Stimulated activated CD8-positive, alpha-beta memory T cell treated with anti-CD3 and anti-CD28 coated beads, Interleukin-7, amount 100 ng/mL, for 24 hours (primary cell): ENCODE measurements at regions not wholly inside any gene's neighbourhood (a gene's known extent, or its start where the extent isn't known, plus 50 kb on each side); places are given as distances from the start of the nearest gene placed in this dataset.
A peak's percentile ranks its signal among the peaks of the same experiment; 100 is the strongest.
"Not testable (repeated sequence)": the region's sequence is repeated elsewhere in the genome, so short reads cannot be mapped to it uniquely, and the experiment has no call there.

Source experiments
- DNase-seq: peaks from one replicate; pipeline ENCODE4 v3.0.0-alpha.2; 2020; ENCODE audit warnings: low read depth

DNA sequence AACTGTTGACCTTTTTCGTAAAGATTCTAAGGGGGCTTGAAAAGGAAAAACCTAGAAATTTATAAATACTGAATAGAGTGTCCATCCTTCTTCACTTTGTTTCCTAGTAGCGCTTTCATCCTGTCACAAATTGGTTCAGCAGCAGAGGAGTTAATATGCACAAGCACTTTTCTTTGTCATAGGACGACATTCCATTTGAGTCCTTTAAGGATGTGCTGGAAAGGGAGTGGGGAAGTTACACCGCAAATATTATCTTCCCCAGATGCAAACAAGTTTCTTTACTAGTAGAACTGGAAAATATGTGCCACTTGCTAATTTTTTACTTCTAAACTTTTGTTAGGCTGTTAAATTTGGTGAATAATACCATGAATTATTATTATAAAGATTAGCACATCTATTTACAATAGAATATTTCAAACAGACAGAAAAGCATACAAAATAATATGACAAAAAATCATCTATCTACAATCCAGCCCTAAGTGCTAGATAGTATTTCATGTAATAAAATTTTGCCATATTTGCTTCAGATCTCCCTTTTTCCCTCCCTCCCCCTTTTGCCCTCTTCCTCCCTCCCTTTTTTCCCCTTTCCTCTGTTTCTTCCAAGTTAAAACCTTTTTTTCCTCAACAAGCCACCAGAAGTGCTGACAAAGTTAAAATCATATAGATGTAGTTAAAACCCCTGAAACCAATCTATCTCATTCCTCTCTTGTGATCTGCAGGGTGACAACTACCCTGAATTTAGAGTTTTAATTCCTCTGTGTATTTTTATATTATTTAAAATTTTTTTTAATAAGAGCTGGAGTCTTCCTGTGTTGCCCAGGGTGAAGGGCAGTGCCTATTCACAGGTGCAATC is 50.5 kb upstream of the MAP4K3 start:
- DNase-seq: no peak

DNA sequence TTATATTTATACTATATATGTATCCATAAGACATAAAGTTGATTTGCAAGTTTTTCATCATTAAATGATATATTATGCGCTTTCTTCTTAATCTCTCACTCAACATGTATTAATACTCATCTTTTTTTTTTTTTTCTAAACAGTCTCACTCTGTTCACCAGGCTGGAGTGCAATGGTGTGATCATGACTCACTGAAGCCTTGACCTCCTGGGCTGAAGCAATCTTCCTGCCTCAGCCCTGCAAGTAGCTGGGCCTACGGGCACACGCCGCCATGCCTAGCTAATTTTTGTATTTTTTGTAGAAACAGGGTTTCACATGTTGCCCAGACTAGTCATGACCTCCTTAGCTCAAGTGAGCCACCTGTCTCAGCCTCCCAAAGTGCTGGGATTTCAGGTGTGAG is 51.4 kb upstream of the MAP4K3 start:
- DNase-seq: no peak

DNA sequence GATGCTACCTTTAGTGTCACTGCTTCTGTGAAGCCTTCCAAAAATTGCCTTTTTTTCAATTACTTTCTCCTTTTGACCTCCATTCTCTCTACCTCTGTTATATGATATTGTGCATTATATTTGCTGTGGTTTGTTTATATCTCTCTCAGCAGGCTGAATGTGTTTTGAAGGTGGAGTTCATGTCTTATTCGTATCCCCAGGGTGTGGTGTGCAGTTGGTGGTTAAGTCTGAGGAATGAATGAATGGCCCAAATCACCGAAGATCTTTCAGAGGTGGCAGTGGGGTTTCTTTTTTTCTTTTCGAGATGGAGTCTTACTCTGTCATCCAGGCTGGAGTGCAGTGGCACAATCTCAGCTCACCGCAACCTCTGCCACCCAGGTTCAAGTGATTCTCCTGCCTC is 53.5 kb upstream of the MAP4K3 start:
- DNase-seq: no peak

DNA sequence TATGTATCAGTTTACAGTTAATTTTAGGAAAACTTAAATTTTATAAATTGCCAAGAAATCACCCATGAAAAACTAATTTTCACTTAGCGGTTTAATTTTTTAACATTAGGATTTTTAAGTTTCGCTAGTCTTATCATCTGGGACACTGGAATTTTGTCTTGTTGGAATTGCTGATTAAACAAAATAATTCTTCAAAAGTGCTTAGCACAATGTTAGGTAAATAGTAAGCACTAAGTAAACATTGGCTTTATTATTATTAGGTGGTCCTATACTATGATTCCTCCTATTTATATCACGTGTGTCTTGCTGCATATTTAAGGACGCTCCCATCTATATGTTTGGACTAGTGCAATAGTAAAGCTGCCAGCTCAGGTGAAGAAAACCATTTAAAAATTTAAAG is 54.6 kb upstream of the MAP4K3 start:
- DNase-seq: no peak

DNA sequence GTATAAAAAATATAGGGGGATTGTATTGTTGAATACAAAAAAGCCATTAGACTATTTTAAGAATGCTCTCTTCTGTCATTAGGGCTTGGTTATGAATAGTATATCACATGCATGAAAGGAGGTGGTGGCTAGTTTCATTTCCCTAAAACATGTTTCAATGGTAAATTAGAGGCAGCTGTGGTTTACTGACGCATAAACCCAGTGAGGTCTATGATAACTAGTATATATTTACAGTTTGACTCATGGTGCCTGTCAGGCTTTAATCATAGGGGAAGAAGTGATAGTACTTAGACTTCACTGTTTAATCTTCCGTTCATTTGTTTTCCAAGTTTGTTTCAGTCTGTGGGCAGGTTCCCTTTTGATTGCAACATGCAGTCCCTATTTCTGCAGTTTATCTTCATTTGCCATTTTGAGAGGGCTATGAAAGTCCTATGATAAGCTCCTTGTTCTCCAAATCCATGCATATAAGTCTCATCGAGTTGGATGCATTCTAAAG is 55.1 kb upstream of the MAP4K3 start:
- DNase-seq: no peak

DNA sequence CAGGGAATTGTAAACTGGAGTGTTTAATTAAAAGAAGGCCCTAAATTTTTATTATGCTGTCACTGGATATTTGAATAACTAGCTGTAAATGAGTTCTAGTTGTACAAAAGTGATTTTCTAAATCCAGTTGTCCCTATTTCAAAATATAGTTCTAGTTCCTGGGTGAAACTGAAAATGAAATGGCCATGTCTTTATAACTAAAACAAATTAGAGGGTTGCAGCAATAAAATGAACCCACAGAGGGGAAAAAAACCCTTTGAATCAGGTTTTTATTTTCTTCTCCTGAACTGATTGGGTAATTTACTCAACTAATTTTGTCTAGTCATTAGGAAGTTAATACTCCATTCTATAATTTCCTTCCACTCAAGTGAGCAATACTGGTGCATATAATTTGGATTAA is 55.6 kb upstream of the MAP4K3 start:
- DNase-seq: no peak

DNA sequence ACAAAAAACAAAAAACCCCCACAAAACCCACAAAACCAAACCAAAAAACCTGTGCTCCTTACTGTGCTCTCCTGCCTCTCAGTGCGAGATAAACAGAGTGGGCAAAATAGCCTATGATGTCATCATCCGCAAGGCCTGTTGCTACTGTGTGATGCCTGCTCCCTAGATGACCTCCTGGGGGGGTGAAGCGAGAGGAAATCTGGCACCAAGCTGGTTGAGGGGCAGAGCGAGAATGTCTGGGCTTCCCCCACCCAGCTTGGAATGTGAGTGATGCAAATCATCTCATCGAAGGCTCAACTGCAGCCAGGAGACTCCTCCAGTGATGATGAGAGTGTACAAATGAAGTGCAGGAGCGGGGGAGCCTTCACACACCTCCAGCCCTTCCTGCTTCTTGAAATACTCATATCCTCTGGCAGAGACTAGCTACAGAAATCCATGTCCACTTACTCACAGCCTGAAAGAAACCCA is 57.7 kb upstream of the MAP4K3 start:
- DNase-seq: no peak

DNA sequence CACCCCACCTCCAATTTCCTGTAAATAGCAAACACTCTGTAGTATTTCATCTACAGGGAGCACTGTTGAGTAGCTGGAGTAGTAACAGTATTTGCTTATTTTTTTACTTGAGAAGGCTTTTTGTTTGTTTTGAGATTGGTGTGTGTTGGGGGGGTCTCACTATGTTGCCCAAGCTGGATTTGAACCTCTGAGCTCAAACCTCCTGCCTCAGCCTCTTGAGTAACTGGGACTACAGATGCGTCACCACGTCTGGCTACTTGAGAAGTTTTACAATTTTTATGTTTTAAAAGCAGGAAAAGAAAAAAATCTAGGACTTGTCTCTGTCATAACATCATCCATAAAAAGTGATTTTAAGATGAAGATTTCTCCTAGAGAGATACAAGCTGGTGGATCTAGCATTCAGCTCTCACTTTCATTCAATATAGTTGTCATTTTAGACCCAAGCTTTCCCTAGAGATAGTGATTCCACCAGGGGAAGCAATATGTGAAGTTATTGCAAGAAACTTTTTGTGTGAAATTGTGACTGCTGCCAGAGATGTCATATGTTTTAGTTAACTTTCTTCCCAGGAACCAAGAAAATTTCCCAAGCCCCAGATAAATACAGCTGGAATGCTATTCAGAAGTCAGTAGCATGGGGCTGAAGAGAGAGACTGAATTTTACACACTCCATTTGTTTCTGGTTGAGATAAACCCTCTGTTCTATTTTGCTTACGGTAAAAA is 60.2 kb upstream of the MAP4K3 start:
- DNase-seq: no peak

DNA sequence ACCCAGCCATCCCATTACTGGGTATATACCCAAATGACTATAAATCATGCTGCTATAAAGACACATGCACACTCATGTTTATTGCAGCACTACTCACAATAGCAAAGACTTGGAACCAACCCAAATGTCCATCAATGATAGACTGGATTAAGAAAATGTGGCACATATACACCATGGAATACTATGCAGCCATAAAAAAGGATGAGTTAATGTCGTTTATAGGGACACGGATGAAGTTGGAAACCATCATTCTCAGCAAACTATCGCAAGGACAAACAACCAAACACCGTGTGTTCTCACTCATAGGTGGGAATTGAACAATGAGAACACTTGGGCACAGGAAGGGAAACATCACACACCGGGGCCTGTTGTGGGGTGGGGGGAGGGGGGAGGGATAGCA is 61.1 kb upstream of the MAP4K3 start:
- DNase-seq: not testable (repeated sequence)

DNA sequence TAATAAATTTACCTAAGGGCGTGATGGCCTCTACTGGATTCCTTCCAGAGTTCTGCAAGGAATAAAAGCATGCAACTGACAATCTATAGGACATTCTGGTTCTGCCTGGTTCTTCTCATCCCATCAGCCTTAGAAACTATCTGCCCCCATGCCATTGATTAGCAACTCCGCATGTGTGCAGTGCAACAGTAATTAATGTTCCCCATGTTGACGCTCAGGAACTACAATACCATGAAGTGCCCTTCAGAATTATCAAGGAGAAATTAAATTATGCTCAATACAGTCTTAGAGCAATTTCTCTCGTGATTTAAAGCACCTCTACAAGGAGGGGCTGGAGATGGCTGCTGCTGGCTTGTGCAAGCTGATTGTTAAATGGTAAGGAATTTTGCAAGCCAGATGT is 61.7 kb upstream of the MAP4K3 start:
- no peak for DNase-seq

DNA sequence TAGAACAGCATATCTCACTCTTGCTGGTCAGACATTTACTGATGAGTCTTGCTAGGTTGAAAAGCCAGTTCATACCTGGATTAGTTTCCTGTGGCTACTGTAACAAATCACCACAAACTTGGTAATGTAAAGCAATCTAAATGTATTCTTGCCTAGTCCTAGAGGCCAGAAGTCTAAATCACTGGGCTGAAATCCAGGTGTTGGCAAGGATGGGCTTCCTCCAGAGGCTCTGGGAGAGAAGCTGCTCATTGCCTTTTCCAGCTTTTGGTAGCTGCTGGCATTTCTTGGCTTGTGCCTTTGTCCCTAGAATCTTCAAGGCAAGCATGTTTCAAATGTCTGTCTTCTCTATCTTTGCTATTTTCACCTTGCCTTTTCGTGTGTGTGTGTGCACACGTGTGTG is 62.3 kb upstream of the MAP4K3 start:
- DNase-seq: no peak

DNA sequence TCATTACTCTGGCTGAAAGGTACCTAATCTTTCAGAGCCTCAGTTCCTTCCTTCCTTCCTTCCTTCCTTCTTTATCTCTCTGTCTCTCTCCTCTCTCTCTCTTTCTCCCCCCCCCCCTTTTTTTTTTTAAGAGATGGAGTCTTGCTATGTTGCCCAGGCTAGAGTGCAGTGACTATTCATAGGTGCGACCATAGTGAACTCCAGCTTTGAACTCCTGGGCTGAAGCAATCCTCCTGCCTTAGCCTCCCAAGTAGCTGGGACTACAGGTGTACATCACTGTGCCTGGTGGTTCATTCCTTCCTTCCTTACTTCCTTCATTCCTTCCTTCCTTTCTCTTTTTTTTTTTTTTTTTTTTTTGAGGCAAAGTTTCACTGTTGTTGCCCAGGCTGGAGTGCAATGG is 64.3 kb upstream of the MAP4K3 start:
- no peak for DNase-seq

DNA sequence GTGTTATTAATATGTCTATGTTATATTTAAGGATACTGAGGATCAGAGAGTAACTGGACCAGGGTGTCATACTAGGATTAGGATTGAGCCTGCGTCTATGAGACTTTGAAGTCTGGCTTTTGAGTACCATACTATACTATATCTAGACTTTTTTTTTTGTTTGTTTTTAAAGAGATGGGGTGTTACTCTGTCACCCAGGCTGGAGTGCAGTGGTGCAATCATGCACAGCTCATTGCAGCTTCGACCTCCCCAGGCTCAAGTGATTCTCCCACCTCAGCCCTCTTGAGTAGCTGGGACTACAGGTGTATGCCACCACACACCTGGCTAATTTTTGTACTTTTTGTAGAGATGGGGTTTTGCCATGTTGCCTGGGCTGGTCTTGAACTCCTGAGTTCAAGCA is 66.2 kb upstream of the MAP4K3 start:
- DNase-seq: no peak

DNA sequence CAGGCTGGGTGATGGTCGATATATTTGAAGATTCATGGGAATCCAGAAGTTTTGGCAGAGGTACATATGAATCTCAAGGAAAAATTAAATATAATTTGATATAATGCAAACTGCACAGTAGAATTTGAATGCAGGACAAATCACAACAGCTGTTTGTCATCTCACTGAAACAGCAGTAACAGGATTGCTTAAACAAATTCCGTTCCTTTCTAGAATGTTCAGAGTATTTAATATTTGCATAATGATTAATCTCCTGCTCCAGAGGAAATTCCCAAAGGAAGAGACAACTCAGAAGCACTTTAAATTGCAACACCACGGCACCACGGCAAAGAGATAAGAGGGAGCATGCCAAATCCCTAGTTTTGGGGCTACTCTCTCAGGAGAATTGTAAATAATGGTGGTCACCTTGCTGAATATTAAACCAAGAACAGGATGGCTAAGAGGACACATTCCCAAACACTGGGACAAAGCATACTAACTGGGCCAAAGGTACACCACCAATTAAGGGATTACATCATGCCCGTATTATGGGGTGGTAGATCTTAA is 67.8 kb upstream of the MAP4K3 start:
- DNase-seq: no peak

DNA sequence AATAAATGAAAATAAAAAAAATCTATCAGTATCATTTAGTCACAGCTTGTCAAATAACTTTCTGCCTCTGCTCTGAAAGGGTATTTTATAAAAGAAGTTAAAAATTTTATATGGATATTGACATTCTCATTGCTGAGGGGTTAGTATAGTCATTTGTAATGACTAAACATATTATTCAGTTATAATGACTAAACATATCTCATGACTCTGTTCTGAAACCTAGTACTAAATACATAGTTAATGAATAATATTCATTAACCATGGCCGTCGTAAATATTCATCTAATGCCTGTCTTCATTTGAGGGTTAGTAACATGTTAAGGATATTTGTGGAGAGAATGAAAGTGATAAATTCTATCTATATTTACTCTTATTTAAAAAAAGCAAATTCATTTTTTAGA is 69.1 kb upstream of the MAP4K3 start:
- DNase-seq: no peak

DNA sequence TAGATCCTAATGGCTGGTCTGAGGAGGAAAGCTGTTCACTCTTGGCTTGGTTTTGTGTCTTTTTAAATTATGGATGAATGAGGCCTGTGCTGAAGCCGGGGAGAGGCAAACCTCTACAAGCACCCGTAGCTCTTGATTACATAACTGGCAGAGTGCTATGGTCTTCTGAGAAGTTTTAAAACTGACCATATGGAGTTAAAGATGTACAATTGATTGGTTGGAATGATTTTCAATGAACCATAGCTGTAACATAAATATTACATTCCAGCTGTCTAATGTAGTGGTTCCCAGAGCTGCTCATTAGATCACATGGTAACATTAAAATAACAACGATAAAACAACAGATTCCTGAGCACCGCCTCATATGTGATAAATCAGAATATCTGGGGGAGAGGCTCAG is 71.1 kb upstream of the MAP4K3 start:
- DNase-seq: no peak

DNA sequence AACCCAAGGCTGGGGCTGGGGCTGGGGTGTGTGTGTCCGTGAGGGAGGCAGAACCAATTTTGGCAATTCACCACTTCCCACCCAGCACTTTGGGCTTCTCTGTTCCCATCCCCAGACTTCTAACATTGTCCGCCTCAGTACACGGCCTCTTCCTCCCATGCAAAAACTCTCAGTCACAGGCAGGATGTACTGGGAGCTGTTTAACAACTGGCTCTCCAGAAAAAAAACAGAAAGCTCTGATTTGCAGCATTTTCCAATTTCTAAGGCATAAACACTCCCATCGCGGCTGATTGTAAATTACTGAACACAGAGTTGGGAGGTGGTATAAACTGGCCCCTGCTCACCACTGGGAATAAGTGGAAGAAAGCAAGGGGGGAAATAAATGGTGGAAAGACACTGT is 73.1 kb upstream of the MAP4K3 start:
- DNase-seq: no peak

DNA sequence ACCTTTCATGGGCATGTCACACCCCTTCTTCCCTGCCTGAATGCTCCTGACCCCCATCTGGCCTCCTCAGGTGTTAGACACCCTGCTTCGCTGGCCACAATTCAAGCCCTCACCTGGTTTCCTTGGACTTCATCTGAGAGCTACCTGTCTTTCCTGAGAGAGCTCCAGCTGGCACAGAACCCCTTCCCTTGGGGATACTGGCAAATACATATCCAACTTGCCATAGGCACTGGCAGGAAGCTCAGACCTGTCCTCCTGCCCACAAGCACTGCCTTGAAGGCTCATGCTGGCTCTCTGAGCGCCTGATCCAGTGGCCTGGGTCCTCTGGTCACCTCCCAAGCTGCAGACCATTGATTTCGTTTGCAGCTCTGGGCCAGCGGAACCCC is 74.1 kb upstream of the MAP4K3 start:
- no peak for DNase-seq

DNA sequence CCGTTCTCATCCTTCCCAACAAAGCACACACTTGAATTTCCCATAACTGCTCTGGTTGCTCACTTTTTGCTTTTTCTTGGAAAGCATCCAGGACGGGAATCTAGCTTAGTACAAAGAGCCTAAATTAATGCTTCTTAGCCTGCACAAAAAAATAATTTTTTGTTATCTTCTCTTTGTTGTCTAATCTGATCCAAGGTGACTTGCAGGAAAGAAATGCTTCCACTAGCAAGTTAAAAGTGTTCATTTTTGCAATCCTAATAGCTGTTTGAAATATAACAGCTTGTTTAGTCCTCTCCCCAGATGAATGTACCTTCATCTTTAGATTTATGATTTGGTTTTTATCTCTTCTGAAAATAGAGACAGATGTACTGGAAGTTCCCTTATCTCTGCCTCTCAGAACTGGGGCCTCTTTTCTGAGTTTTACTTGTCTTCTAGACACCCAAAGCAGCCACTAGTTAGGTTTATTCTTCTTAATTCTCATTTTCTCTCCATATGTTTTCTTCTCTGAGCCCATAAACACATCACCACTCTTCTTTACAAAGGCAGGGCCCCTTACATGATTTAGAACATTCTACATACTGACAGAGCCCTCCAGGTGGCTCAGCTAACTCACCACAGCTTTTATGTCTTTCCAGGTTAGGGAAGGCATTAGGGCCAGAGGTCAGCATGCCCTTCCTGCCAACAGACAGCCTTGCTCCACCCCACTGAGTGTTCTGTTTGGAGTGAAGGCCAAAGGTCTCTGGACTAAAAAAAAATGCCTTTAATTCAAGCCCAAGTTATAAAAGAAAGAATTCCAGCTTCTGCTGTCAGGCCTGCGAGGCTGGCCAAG is 74.7 kb upstream of the MAP4K3 start:
- DNase-seq: no peak

DNA sequence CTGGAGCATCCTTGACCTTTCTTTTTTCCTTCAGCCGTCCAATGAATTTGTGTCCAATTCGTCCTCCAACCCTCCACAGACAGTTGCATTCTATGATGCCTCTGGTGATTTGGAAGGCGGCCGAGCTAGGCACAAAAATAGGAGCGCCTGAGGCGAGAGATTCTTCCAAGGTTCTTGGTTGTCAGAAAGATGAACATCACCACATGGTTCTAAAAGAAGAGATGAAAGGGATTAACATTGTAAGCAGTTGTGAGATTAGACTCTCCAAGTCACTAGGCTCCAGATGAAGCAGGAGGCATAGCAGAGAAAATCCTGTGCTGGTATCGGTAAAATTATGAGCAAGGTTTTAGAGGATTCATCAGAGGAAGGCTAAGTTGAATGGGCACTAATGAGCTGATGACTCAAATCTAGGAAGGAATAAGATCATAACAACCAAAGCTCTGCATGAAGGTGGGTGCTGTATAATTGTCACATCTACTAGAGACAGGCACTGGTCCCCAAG is 75.4 kb upstream of the MAP4K3 start:
- DNase-seq: no peak

DNA sequence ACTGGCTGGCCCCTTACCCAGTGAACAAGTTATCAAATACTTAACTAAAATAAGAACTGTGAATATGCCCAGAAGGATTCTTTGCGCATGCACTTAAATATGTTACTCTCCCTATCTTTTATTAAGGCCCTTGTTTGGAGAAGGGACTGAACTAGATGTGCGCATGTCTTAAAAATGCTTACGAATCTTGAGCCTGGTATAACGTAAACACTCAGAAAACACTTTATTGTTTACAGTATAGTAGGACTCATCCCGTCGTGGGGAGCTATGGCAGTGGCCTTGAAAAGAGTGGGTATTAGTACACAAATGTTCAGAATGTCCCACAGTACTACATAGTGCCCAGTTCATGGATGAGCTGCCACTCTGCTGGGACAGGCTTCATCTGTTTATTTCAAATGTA is 75.9 kb upstream of the MAP4K3 start:
- DNase-seq: no peak

DNA sequence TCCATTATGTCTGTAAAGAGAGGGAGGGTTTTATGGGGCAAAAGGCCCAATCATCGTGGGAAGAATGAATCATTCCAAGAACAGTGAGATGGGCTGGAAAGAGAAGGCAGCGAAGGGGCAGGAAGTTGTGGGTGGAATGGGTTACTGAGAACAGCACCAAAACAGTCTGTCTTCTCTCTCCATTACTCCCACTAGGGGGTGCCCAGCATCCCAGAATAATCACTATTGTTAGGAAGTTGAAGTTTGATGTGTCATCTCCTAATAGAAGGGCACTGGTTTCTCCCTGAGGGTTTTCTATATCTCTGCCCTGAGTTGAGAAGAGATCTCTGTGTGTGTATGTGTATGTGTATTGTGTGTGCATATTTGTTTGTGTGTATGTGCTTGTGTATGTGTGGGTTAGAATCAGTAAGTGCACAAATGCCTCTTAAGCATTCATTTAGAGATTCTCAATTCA is 76.6 kb upstream of the MAP4K3 start:
- DNase-seq: peak; percentile 46
